ENCODE measurements at regions not wholly inside any gene's neighbourhood (a gene's known extent, or its start where the extent isn't known, plus 50 kb on each side); places are given as distances from the start of the nearest gene placed in this dataset.

GRCh38 chr3:117691526-117691925 lies 981.9 kb downstream of the TUSC7 start:
- no peak for TF ChIP-seq EZH2phosphoT487 (IDR thresholded peaks at IDR 0.05; ENCODE audit: low read length)
- peaks cover 4% of the 10 kb centered on the region; the same call in 1 of the 2 replicates for H3F3A ChIP-seq (ENCODE audit: insufficient read depth, low read length)
- peaks cover 27% of the 10 kb centered on the region for H3K4me1 ChIP-seq (ENCODE audit: low read length)
- H3K4me2 ChIP-seq (ENCODE audit: low read depth, low read length): no peak overlapping the region
- H3K27me3 ChIP-seq (replicated peaks; ENCODE audit: insufficient read depth, low read length): no peaks in the 10 kb centered on the region
- no peak overlapping the region for H3K4me3 ChIP-seq (ENCODE audit: low read length)
- no peaks in the 10 kb centered on the region for H4K20me1 ChIP-seq (ENCODE audit: insufficient read depth, low read length)
- no peak overlapping the region for H2AFZ ChIP-seq (ENCODE audit: low read length)
- no peak for DNase-seq
- no peak overlapping the region for H3K9ac ChIP-seq (ENCODE audit: low read length)
- H3K27ac ChIP-seq (ENCODE audit: low read length): no peak overlapping the region
- H3K9me2 ChIP-seq (replicated peaks; ENCODE audit: insufficient read depth, low read length): no peaks in the 10 kb centered on the region
- no peaks in the 10 kb centered on the region for H3K36me3 ChIP-seq (replicated peaks; ENCODE audit: insufficient read depth, low read length)
- H3K9me3 ChIP-seq (replicated peaks; ENCODE audit: insufficient read depth, low read length): no peaks in the 10 kb centered on the region
- H3K79me2 ChIP-seq (ENCODE audit: low read length): no peaks in the 10 kb centered on the region

- DNase-seq: no peak
- Histone ChIP-seq H3K27ac (ENCODE audit: low read length) (no peak overlapping the region), H3K9me3 (replicated peaks; ENCODE audit: insufficient read depth, low read length) (no peaks in the 10 kb centered on the region), H2AFZ (ENCODE audit: low read length) (no peak overlapping the region), H3K4me3 (ENCODE audit: low read length) (no peak overlapping the region), H3K4me2 (ENCODE audit: low read depth, low read length) (no peak overlapping the region), H3K9me2 (replicated peaks; ENCODE audit: insufficient read depth, low read length) (no peaks in the 10 kb centered on the region), H3K36me3 (replicated peaks; ENCODE audit: insufficient read depth, low read length) (no peaks in the 10 kb centered on the region), H3K79me2 (ENCODE audit: low read length) (no peaks in the 10 kb centered on the region), H3K9ac (ENCODE audit: low read length) (no peak overlapping the region), H4K20me1 (ENCODE audit: insufficient read depth, low read length) (no peaks in the 10 kb centered on the region), H3F3A (ENCODE audit: insufficient read depth, low read length) (peaks cover 4% of the 10 kb centered on the region; the same call in 1 of the 2 replicates), H3K27me3 (replicated peaks; ENCODE audit: insufficient read depth, low read length) (no peaks in the 10 kb centered on the region), H3K4me1 (ENCODE audit: low read length) (peaks cover 30% of the 10 kb centered on the region)
- no peak for TF ChIP-seq CTCF (IDR thresholded peaks at IDR 0.05; ENCODE audit: low read length)
- TF ChIP-seq EZH2 (optimal IDR thresholded peaks at IDR 0.05; ENCODE audit: low read depth, low read length): no peak
- TF ChIP-seq EZH2phosphoT487 (IDR thresholded peaks at IDR 0.05; ENCODE audit: low read length): no peak
Measured at GRCh38 chr3:117692416-117692995, 982.9 kb downstream of the TUSC7 start.

- Histone ChIP-seq H3K27ac (ENCODE audit: low read length) (no peak overlapping the region), H3K9ac (ENCODE audit: low read length) (no peak overlapping the region), H3K4me1 (ENCODE audit: low read length) (peaks cover 18% of the 10 kb centered on the region), H3K36me3 (replicated peaks; ENCODE audit: insufficient read depth, low read length) (no peaks in the 10 kb centered on the region), H2AFZ (ENCODE audit: low read length) (no peak overlapping the region), H3K27me3 (replicated peaks; ENCODE audit: insufficient read depth, low read length) (no peaks in the 10 kb centered on the region), H3K9me2 (replicated peaks; ENCODE audit: insufficient read depth, low read length) (no peaks in the 10 kb centered on the region), H3K4me3 (ENCODE audit: low read length) (no peak overlapping the region), H4K20me1 (ENCODE audit: insufficient read depth, low read length) (no peaks in the 10 kb centered on the region), H3K79me2 (ENCODE audit: low read length) (no peaks in the 10 kb centered on the region), H3F3A (ENCODE audit: insufficient read depth, low read length) (no peaks in the 10 kb centered on the region), H3K4me2 (ENCODE audit: low read depth, low read length) (no peak overlapping the region), H3K9me3 (replicated peaks; ENCODE audit: insufficient read depth, low read length) (no peaks in the 10 kb centered on the region)
- TF ChIP-seq EZH2 (optimal IDR thresholded peaks at IDR 0.05; ENCODE audit: low read depth, low read length) (no peak), EZH2phosphoT487 (IDR thresholded peaks at IDR 0.05; ENCODE audit: low read length) (no peak), CTCF (IDR thresholded peaks at IDR 0.05; ENCODE audit: low read length) (no peak)
- no peak for DNase-seq
Measured at GRCh38 chr3:117695321-117695720, 985.7 kb downstream of the TUSC7 start.

GRCh38 chr3:117695871-117696645 lies 986.5 kb downstream of the TUSC7 start:
- DNase-seq: no peak
- H3K27ac ChIP-seq (ENCODE audit: low read length): no peak overlapping the region
- H3K27me3 ChIP-seq (replicated peaks; ENCODE audit: insufficient read depth, low read length): no peaks in the 10 kb centered on the region
- H3K9me3 ChIP-seq (replicated peaks; ENCODE audit: insufficient read depth, low read length): no peaks in the 10 kb centered on the region
- no peaks in the 10 kb centered on the region for H3K9me2 ChIP-seq (replicated peaks; ENCODE audit: insufficient read depth, low read length)
- no peak for TF ChIP-seq EZH2 (optimal IDR thresholded peaks at IDR 0.05; ENCODE audit: low read depth, low read length)
- no peak for TF ChIP-seq EZH2phosphoT487 (IDR thresholded peaks at IDR 0.05; ENCODE audit: low read length)
- TF ChIP-seq CTCF (IDR thresholded peaks at IDR 0.05; ENCODE audit: low read length): no peak
- H4K20me1 ChIP-seq (ENCODE audit: insufficient read depth, low read length): no peaks in the 10 kb centered on the region
- no peaks in the 10 kb centered on the region for H3F3A ChIP-seq (ENCODE audit: insufficient read depth, low read length)
- H3K36me3 ChIP-seq (replicated peaks; ENCODE audit: insufficient read depth, low read length): no peaks in the 10 kb centered on the region
- H2AFZ ChIP-seq (ENCODE audit: low read length): no peak overlapping the region
- H3K4me3 ChIP-seq (ENCODE audit: low read length): no peak overlapping the region
- no peaks in the 10 kb centered on the region for H3K79me2 ChIP-seq (ENCODE audit: low read length)
- H3K4me2 ChIP-seq (ENCODE audit: low read depth, low read length): no peak overlapping the region
- no peak overlapping the region for H3K9ac ChIP-seq (ENCODE audit: low read length)
- H3K4me1 ChIP-seq (ENCODE audit: low read length): peaks cover 18% of the 10 kb centered on the region

Measured in MM.1S (cell line).